Activated CD4-positive, alpha-beta T cell treated with anti-CD3 and anti-CD28 coated beads, Interleukin-2, amount 10 ng/mL, durations not matched to agents 24 days and 14 days (primary cell): ENCODE measurements at regions not wholly inside any gene's neighbourhood (a gene's known extent, or its start where the extent isn't known, plus 50 kb on each side); places are given as distances from the start of the nearest gene placed in this dataset.
"Not testable (repeated sequence)": the region's sequence is repeated elsewhere in the genome, so short reads cannot be mapped to it uniquely, and the experiment has no call there.

Experiments used
- DNase-seq: peaks from one replicate; pipeline ENCODE4 v3.0.0; 2022
- H3K27ac Mint-ChIP-seq: one replicate; pipeline ENCODE4 v1.8.0; 2022; ENCODE audit warnings: mild to moderate bottlenecking, mixed read lengths
- H3K27me3 Mint-ChIP-seq: one replicate; pipeline ENCODE4 v1.8.0; 2022; ENCODE audit warnings: mixed read lengths
- H3K36me3 Mint-ChIP-seq: one replicate; pipeline ENCODE4 v1.8.0; 2022; ENCODE audit warnings: low read depth, mild to moderate bottlenecking, mixed read lengths
- H3K4me1 Mint-ChIP-seq: one replicate; pipeline ENCODE4 v1.8.0; 2021; ENCODE audit warnings: mixed read lengths
- H3K4me3 Mint-ChIP-seq: one replicate; pipeline ENCODE4 v1.8.0; 2022; ENCODE audit warnings: mild to moderate bottlenecking, moderate library complexity, mixed read lengths
- H3K9me3 Mint-ChIP-seq: one replicate; pipeline ENCODE4 v1.8.0; 2021; ENCODE audit warnings: mixed read lengths
- intact Hi-C: fragments of 100-400 bp; cut with micrococcal nuclease; formaldehyde crosslinking; loops from one replicate; pipeline ENCODE4 v1.15.1; 2023

DNA sequence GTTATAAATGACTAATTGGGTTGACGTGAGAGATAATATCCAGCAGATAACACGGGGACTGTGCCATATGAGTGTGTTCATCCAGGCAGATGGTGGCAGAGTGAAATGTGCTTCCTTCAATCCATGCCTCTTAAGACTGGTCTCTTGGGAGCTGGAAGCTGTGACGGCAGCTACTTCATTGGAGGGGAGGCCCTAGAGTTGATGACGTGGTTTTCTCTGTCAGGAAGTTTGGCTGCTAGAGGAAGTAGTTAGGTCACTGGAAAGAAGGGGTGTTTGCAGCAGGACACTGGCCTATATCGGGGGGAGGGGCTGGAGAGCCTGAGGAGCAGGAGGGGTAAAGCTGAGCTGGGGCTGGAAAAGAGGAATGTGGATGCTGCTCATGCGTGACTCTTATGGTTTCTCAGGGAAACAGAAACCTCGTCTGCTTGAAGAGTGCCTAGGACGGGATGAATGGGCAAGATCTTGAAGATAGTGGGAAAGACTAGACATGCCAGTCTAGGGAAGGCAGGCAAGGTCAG lies 3051.6 kb downstream of the RPIA start:
- H3K27ac Mint-ChIP-seq, H3K4me3 Mint-ChIP-seq, H3K4me1 Mint-ChIP-seq, H3K9me3 Mint-ChIP-seq, intact Hi-C loops, DNase-seq, H3K27me3 Mint-ChIP-seq, H3K36me3 Mint-ChIP-seq: not testable (repeated sequence)

DNA sequence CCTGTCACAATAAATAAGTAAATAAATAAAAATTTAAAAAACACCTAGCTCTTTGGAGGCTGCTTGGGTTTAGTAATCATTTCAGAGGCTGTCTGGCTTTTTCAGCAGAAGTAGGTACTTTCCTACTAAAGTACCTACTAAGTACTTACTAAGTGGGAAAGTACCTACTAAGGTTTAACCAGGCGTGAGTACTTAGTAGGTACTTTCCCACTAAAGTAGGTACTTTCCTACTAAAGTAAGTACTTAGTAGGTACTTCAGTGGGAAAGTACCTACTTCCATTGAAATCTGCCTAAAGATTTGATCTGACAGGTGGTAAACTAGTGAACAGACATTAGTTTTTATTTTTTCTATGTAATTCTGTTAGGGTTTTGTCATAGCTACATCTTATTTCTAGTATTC lies 3052.4 kb downstream of the RPIA start:
- H3K27me3 Mint-ChIP-seq: not testable (repeated sequence)

DNA sequence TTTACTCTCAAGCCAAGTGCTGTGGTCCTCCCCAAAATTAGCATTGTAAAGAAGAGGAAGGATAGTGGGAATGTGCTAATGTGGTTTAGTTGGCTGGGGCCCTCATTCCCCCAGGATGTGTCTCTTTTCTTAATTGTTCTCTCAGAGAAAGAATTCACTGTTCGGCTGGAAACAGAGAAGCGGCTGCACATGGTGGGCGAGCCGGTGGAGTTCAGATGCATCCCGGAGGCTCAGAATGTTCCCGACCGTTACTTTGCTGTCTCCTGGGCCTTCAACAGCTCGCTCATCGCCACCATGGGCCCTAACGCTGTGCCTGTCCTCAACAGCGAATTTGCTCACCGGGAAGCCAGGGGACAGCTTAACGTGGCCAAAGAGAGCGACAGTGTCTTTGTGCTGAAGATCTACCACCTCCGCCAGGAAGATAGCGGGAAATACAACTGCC lies 3053.2 kb downstream of the RPIA start:
- H3K9me3 Mint-ChIP-seq, DNase-seq, H3K4me1 Mint-ChIP-seq, intact Hi-C loops, H3K27me3 Mint-ChIP-seq, H3K36me3 Mint-ChIP-seq, H3K27ac Mint-ChIP-seq, H3K4me3 Mint-ChIP-seq: not testable (repeated sequence)

More for the DNA sequence above, 3052.4 kb downstream of the RPIA start:
- H3K4me1 Mint-ChIP-seq, H3K36me3 Mint-ChIP-seq, H3K9me3 Mint-ChIP-seq, intact Hi-C loops, H3K27ac Mint-ChIP-seq, H3K4me3 Mint-ChIP-seq, DNase-seq: not testable (repeated sequence)

DNA sequence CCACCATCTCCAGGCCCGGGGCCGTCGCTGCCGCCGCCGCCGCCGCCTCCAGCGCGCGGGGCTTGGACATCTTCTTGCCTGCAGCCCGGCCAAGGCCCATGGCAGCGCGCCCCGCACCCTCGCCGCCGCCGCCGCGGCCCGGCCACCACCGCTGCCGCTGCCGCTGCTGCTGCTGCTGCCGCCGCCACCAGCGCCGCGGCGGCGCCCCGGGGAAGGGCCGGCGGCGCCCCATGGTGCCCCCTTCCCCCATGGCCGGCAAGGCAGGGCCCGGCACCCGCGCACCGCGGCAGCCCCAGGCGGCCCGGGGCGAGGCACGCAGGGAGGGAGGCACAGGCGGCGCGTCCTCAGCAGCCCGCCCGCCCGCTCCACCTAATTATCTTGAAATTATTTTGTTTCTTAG lies 3057.4 kb downstream of the RPIA start:
- no peaks in the 10 kb centered on the region for H3K9me3 Mint-ChIP-seq
- no peak overlapping the region for H3K4me3 Mint-ChIP-seq
- H3K36me3 Mint-ChIP-seq: no peaks in the 10 kb centered on the region
- H3K4me1 Mint-ChIP-seq: no peaks in the 10 kb centered on the region
- H3K27ac Mint-ChIP-seq: no peak overlapping the region
- DNase-seq: no peak
- peaks cover 5% of the 10 kb centered on the region for H3K27me3 Mint-ChIP-seq
- intact Hi-C loops: no loop called here

DNA sequence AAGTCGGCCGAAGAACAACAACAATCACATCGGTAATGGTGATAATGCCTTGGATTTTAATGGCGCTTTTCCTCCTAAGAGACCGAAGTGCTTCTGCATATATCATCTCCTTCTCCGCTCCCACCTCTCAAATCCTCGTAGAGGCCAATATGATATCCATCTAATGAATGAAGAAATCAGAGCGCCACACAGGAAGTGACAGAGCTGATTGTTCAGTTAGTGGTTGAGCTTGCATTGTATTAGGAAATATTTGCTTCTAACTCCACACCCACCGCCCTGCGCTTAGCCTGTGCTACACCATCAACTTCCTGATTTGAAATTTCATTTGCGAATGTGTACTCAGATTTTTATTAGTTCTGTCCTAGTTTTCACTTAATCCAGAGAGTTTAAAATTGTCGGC lies 3058.2 kb downstream of the RPIA start:
- H3K4me3 Mint-ChIP-seq, H3K36me3 Mint-ChIP-seq, intact Hi-C loops, H3K27ac Mint-ChIP-seq, H3K9me3 Mint-ChIP-seq, DNase-seq, H3K4me1 Mint-ChIP-seq, H3K27me3 Mint-ChIP-seq: not testable (repeated sequence)

DNA sequence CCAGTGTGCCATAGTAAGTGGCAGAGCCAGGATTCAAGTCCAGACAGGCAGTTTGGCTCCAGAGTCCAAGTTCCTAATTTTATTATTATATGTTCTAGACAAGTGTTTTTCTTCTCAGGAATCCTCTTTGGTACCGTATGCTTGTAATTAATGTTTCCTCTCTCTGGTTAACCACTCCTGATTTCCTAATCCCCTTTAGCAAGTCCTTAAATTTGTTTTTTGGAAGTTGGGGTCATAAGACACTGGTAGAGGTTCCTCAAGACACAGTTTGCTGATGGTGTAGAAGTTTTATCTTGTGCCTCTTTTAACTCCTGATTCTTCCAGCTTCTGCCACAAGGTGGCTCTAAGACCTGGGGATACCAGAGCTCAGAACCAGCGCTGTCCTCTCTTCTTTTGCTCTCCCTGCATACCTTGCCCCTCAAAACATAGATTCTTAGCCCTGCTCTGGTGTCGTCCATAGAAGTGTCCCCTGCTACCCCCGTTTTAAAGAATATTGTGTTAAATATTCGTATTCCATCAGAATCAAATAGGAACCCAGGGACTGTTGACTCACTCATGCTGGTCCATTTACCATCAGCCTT lies 3068.0 kb downstream of the RPIA start:
- H3K4me3 Mint-ChIP-seq, H3K36me3 Mint-ChIP-seq, H3K27me3 Mint-ChIP-seq, H3K4me1 Mint-ChIP-seq, H3K27ac Mint-ChIP-seq, DNase-seq, intact Hi-C loops, H3K9me3 Mint-ChIP-seq: not testable (repeated sequence)

DNA sequence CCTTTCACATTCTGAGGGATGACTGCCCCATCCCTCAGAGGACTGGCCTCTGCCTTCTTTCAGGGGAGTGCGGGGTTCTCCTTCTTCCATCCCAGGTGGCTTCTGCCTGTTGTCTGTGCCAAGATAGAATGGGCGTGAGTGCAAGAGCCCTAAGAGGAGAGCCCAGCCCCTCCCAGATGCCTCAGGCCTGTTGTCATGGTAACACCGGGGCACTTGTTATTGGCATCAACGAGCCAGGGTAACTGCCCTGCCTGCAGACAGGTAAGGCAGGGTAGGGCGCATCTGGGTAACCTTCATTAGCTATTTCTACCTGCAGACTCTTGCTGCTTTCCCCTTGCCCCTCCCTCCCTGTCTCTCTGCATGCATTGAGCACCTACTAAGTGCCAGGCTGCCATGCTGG lies 3069.2 kb downstream of the RPIA start:
- H3K4me1 Mint-ChIP-seq, H3K36me3 Mint-ChIP-seq, intact Hi-C loops, H3K27me3 Mint-ChIP-seq, H3K27ac Mint-ChIP-seq, DNase-seq, H3K9me3 Mint-ChIP-seq, H3K4me3 Mint-ChIP-seq: not testable (repeated sequence)

DNA sequence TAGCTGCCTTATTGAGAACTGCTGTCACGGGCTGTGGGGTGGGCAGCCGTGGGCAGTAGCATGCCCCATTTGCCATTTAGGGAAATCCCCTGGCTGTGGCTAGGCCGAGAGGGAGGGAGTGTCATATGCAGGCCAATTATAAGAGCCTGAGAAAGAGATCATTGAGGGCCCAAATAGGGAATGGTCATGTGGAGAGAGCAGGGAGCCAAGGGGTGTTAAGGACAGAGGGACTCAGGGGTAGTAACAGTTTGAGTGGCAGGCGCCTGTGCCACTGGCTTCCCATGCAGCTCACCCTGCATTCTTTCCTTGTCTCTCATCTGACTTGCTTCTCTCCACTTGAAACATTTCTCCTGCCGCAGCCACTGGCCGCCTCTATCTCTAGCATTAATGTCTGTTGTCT lies 3070.8 kb downstream of the RPIA start:
- H3K4me1 Mint-ChIP-seq, DNase-seq, intact Hi-C loops, H3K36me3 Mint-ChIP-seq, H3K9me3 Mint-ChIP-seq, H3K27ac Mint-ChIP-seq, H3K4me3 Mint-ChIP-seq, H3K27me3 Mint-ChIP-seq: not testable (repeated sequence)

DNA sequence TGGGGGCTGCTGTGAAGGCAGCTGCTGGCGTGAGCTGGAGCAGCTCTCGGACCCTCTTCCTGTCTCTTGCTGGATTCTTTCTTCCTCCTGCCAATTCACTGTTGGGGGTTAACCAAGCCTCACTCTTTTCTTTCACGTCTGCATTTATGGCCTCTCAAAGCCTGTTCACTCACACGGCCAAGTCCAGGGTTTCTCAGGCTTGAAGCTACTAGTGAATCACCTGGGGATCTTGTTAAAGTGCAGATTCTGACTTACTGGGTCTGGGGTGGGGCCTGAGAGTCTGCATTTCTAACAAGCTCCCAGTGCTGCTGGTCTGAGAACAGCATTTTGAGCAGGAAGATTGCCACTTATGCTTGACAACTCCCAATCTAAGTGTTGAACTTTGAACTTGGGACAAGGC lies 3072.2 kb downstream of the RPIA start:
- H3K9me3 Mint-ChIP-seq, H3K4me3 Mint-ChIP-seq, H3K27ac Mint-ChIP-seq, H3K36me3 Mint-ChIP-seq, intact Hi-C loops, H3K27me3 Mint-ChIP-seq, DNase-seq, H3K4me1 Mint-ChIP-seq: not testable (repeated sequence)

DNA sequence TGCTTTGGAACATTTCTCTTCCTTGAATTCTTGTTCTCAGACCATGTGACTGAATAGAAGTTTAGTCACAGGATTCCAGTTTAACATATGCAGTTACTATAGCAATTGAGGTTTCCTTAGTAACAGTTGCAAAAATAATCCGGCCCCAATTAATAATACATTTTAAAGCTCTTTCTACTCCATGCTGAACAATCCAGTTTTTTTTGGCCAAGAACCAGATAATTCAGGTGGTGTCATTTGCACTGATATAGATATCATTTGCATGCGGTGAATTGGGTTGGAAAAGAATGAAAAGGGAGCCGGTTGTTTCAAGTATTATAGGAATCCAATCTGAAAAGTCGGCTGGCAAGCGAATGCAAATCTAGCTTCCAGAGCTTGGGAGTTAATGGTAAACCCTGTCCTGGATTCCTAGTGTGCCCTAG lies 3073.1 kb downstream of the RPIA start:
- H3K27me3 Mint-ChIP-seq, DNase-seq, H3K4me1 Mint-ChIP-seq, H3K27ac Mint-ChIP-seq, H3K4me3 Mint-ChIP-seq, intact Hi-C loops, H3K36me3 Mint-ChIP-seq, H3K9me3 Mint-ChIP-seq: not testable (repeated sequence)

DNA sequence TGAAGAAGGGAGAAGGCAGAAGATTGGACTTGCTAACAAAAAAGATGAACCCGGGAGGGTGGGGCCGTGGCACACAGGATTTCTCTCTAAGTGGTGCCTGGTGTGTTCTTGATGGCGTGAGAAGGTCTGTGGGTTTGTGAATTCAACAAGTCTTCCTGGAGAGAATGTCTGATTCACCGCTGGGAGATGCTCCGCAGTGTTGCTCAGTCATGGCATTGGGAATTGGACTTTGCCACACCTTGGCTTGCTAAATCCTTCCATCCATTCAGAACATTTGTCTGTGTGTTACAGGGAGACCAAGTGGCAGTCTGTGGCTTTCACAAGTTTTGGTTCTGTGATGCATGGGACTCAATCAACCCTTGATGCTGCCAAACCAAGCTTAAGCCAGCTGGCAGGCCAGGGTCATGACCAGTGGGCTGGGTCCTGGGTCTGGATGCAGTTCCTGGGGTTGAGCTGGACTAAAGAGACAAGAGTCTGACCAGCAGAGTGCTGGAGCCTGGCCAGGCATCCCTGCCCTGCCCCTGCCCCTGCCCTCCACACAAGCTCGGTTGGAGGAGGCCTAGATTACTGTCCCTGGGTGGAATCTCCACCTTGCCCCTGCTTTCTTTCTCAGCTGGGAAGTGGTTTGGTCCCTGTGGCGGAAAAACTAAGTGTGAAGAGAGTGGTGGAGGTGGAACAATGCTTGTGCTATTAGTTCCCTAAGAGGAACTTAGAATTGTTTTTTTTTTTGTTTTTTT lies 3073.7 kb downstream of the RPIA start:
- H3K27me3 Mint-ChIP-seq, H3K27ac Mint-ChIP-seq, H3K4me1 Mint-ChIP-seq, DNase-seq, H3K9me3 Mint-ChIP-seq, H3K36me3 Mint-ChIP-seq, H3K4me3 Mint-ChIP-seq, intact Hi-C loops: not testable (repeated sequence)

DNA sequence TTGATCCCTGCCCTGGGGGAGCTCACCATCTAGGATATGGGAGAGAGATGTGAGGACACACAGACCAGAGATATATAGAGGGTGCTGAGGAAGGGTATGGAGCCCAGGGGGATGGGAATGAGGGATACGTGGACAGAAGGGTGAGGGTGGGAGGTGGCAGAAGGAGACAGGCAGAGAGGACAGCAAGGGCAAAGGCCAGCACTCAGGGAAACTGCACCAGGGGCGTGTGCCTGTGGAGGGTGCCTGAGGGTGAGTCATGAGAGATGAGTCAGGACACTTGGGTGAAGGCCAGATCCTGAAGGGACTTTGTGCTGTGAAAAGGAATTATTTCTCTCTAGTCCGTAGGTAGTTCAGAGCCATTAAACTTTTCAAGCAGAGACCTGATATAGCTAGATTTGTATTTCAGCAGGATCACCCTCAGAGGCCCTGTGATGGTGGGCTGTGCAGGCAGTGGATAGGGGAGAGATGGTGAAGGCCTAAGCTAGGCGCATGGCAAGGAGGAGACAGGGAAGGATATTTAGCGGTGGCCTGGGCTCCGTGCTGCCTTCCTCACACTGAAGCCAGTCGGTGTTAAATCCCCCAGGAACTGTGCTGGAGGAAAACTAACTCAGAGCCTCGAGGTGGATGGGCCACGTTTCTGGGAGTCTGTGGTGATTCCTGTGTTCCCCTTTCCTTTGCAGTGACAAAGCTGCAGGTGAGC lies 3075.0 kb downstream of the RPIA start:
- H3K9me3 Mint-ChIP-seq, H3K27me3 Mint-ChIP-seq, H3K4me3 Mint-ChIP-seq, H3K4me1 Mint-ChIP-seq, H3K27ac Mint-ChIP-seq, H3K36me3 Mint-ChIP-seq, DNase-seq, intact Hi-C loops: not testable (repeated sequence)

DNA sequence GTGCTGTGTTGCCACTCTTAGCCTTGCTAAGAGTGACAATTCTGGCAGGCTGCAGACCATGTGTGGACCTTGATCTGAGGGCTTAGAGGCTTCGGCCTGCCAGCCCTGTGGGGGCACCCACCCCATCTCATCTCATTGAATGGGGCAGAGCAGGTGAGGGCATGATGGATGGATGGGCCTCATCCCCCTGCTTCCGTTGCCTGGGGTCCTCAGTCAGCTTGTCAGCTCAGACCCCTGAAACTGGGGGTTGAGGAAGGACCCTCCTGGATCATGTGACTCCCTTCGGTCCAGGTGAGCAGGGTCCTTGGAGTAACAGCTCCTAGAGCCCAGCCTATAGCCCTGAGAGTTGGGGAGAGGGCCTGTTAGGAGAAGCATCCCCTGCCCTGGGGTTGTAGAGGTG lies 3076.8 kb downstream of the RPIA start:
- H3K36me3 Mint-ChIP-seq, H3K27ac Mint-ChIP-seq, H3K9me3 Mint-ChIP-seq, intact Hi-C loops, H3K27me3 Mint-ChIP-seq, H3K4me1 Mint-ChIP-seq, H3K4me3 Mint-ChIP-seq, DNase-seq: not testable (repeated sequence)

DNA sequence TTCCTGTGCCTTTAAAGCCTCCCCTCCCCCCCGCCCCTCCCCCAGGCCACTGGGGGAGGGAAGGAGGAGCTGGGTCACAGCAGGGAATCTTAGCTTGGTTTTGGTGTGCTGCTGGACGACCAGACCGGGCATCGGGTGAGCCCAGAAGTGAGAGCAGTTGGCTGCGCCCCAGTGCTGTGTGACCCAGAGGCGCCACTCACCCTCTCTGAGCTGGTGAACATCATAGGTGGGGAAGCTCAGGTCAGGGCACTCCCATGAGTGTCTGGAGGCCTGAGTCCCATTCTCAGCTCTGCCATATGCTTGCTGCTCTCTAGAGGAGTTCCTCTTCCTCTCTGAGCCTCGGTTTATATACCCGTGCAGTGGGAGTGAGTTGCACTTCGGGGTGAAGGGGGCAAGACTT lies 3077.5 kb downstream of the RPIA start:
- intact Hi-C loops, H3K4me3 Mint-ChIP-seq, DNase-seq, H3K4me1 Mint-ChIP-seq, H3K36me3 Mint-ChIP-seq, H3K27me3 Mint-ChIP-seq, H3K9me3 Mint-ChIP-seq, H3K27ac Mint-ChIP-seq: not testable (repeated sequence)
